C4-2B (cell line): ENCODE measurements at regions not wholly inside any gene's neighbourhood (a gene's known extent, or its start where the extent isn't known, plus 50 kb on each side); places are given as distances from the start of the nearest gene placed in this dataset.

Source experiments
- CTCF ChIP-seq: fragments of 450-650 bp; conservative IDR thresholded peaks from 2 replicates; pipeline ENCODE4 v1.5.1; 2017; ENCODE audit warnings: mild to moderate bottlenecking
- ZFX ChIP-seq: fragments of 450-650 bp; IDR thresholded peaks from 2 replicates; pipeline ENCODE4 v1.6.1; 2017

- TF ChIP-seq CTCF, result no peak
- TF ChIP-seq ZFX, result no peak
Observed at GRCh38 chr4:60913671-60914070, 286.5 kb upstream of the ADGRL3 start.
